ELR (cell line): ENCODE measurements at regions not wholly inside any gene's neighbourhood (a gene's known extent, or its start where the extent isn't known, plus 50 kb on each side); places are given as distances from the start of the nearest gene placed in this dataset.
A peak's percentile ranks its signal among the peaks of the same experiment; 100 is the strongest.
"Not testable (repeated sequence)": the region's sequence is repeated elsewhere in the genome, so short reads cannot be mapped to it uniquely, and the experiment has no call there.

Experiments
- DNase-seq: peaks from one replicate; pipeline ENCODE4 v3.0.0-alpha.2; 2015; ENCODE audit warnings: low read depth

DNA sequence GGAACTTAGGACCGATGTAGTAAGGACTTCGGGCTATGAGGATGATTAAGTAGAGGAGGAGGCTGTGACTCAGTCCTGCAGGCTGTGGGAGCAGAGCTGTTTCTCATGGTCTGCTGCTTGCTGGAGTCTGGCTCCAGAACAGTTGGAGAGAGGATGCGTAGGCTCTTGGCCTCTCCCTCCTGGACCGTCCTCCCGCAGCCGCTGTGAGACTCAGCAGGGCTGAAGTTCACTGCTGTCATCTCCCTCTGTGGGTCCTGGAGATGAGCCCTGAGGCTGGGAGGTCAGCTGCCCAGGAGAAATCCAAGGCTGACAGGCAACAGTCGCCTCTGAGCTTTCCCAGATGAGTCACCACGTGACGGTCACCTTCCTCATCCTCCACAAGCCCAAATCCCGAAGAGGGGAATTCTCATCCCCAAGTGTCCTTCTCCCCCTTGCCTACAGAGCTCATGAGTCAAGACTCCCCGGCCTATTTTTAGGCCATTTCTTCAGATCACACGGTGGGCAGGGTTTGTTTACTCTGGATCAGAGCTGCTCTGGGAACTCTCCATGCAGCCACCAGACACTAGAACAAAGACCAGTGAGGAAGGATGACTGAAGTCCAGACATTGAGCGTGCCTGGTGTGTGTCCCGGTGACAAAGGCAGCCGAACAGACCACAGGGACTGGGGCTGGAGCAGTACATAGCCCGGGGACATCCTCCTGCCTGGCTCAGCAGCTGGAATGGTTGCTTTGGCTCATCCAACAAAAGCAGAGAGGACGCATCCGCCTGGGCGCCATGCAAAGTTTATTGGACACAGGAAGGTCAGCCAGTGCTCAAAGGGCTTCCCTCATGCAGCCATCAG, 137.3 kb upstream of the ZNF469 start:
- DNase-seq: peak; percentile 99

DNA sequence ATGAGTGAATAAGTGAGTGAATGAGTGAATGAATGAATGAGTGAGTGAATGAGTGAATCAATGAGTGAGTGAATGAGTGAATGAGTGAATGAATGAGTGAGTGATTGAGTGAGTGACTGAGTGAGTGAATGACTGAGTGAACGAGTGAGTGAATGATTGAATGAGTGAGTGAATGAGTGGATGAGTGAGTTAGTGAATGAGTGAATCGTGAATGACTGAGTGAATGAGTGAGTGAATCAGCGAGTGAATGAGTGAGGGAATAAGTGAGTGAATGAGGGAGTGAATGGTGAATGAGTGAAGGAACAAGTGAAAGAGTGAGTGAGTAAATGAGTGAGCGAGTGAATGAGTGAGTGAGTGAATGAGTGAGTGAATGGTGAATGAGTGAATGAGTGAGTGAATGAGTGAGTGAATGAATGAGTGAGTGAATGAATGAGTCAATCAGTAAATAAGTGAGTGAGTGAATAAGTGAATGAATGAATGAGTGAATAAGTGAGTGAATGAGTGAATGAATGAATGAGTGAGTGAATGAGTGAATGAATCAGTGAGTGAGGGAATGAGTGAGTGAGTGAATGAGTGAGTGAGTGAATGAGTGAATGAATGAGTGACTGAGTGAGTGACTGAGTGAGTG, 135.7 kb upstream of the ZNF469 start:
- not testable (repeated sequence) for DNase-seq

DNA sequence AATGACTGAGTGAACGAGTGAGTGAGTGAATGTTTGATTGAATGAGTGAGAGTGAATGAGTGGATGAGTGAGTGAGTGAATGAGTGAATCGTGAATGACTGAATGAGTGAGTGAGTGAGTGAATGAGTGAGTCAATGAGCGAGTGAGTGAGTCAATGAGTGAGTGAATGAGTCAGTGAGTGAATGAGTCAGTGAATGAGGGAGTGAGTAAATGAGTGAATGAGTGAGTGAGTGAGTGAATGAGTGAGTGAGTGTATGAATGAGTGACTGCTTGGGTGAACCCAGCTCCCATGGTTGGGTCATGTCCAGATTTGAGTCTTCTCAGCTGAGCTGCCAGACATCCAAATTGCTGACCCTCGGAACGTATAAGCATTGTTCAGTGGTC, 135.2 kb upstream of the ZNF469 start:
- peak; percentile 40 for DNase-seq

DNA sequence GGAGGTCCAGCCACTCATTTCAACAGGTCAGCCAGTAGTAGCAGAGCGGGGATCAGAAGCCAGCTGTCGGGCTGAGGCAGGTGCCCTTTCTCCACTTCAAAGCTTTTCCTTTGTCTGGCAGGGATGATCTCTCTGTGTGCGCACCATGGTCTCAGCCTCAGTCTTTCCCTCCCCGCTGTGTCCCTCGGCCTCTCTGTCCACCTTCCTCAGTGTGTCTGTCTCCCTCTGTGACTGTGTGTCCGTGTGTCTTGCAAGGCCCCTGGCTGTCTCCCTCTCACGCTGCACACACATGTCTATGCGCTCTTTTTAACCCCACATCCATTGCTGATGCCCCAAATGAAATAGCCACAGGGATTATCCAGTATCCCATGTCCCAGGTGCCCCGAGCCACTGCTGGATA, 134.0 kb upstream of the ZNF469 start:
- not testable (repeated sequence) for DNase-seq

DNA sequence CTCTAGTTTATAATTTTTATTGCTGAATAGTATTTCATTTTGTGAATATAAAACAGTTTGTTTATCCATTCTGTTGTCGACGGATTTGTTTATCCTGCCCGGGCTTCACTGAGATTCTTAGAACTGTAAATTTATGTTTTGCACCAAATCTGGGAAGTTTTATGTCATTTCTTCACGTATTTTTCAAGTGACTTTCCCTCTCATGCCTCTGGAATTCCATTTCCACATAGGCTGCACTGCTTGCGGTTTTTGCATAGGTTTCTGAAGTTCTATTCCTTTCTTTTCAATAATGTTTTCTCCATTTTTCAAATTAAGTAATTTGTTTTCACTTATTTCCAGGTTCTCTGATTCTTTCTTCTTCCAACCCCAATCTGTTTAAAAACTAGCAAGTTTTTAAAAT, 132.4 kb upstream of the ZNF469 start:
- DNase-seq: not testable (repeated sequence)

DNA sequence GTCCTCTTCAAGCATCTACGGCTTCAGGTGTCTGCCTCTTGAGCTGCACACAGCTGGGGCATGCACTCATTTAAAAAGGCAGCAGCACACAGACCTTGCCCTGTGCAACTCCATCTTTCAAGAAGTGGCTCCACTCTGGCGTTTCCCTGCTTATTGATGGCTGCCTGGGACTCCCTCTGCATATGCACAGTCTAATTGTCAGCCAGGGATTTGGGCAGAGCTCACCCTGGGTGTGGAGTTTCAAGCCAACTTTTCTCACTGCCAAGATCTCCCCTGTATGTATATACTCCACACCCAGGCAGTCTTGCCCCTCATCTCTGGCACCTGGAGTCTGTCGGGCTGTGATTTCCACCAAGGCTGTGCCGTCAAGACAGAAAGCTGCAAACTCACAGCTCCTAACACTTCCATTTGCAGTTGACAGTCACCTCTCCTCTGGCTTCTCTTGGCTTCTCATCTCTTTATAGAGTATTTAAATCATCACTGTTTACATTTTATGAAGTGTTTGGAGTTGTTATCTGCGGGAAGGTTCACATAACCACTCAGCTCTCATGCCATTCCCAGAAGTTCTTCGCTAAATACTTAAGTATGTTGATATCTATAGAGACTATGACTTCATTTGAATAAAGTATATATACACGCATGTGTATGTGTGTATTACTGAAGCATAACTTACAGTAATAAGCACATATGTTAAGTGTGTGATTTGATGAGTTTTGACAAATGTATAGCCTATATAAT, 130.5 kb upstream of the ZNF469 start:
- not testable (repeated sequence) for DNase-seq

DNA sequence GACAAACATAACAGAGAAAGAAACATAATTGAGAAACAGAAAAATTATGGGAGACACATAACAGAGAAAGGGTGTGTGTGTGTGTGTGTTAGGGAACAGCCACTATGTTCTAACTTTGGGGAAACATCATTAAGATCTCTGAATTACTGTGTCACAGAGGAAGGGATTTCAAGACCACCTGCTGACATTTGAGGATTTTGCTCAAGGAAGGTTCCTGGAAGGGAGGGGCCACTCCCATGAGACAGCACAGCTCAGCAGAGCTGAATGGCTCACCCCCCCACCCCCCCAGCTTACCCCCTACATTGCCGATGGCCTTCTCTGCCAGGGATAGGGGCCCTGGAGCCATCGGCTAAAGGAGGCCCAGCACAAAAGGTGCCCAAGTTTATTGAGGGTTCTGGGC, 124.6 kb upstream of the ZNF469 start:
- DNase-seq: not testable (repeated sequence)

DNA sequence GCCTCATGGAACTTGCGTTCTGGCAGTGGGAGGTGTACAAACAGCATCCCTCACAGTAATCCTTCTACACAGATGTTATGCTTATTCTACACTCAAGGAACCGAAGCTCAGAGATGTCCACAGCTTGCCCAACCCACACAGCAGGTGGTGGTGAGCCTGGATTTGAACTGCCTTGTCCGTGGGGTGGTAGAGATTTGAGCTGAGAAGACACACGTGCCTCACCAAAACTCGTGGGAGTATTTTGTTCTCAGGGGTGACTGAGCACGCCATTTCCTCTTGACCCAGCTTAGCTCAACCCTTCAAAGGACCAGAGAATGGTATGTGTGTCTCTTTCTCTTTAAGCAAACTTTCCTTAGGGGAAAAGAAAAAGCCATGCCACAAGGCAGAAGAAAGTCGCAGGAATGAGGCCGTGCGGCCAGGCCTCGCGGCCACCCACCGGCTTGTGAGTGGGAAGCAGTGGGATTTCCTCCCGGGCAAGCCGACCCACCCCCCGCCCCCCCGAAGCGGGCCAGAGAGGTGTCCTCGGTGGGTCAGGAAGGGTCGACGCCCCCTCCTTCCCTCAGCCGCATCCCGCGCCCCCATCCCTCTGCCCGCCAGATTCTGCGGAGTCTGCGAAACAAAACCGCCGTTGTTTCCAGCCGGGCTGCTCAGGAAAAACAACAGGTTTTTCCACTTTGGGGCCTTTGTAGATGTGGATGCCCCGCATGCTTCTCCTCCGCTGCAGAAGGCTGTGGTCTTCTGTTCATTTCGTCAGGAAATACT, 123.8 kb upstream of the ZNF469 start:
- DNase-seq: not testable (repeated sequence)

DNA sequence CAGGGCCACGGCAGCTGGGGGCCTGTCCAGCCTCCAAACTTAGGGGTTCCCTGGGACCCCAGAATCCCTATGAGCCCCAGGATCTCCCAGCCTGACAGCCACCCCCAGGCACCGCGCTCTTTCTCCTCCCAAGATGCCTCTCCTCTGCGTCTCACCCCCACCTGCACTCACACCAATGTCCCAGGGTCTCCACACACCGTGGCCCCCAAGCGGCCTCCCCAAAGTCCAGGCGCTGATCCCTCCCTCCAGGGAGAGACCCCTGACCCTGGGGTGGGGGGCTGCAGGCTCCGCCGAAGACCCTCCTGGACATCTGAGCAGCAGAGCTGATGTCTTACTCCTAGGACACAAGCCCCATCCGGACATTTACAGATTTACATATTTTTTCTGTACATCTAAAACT, 123.2 kb upstream of the ZNF469 start:
- DNase-seq: not testable (repeated sequence)

DNA sequence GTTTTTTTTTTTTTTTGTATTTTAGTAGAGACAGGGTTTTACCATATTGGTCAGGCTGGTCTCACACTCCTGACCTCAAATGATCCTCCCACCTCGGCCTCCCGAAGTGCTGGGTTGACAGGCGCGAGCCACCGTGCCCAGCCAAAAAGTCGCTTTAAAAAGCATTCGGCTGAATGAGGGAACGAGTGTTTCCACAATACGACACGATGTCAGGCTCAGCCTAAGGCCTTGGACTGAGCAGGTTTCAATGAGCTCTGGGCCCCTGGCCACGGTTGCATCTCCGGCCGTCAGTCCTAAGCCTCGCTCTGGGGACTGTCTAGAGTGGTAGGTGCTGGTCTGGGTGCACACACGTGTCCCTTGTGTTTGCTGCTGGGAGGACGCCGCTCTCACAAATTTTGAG, 122.6 kb upstream of the ZNF469 start:
- DNase-seq: not testable (repeated sequence)

DNA sequence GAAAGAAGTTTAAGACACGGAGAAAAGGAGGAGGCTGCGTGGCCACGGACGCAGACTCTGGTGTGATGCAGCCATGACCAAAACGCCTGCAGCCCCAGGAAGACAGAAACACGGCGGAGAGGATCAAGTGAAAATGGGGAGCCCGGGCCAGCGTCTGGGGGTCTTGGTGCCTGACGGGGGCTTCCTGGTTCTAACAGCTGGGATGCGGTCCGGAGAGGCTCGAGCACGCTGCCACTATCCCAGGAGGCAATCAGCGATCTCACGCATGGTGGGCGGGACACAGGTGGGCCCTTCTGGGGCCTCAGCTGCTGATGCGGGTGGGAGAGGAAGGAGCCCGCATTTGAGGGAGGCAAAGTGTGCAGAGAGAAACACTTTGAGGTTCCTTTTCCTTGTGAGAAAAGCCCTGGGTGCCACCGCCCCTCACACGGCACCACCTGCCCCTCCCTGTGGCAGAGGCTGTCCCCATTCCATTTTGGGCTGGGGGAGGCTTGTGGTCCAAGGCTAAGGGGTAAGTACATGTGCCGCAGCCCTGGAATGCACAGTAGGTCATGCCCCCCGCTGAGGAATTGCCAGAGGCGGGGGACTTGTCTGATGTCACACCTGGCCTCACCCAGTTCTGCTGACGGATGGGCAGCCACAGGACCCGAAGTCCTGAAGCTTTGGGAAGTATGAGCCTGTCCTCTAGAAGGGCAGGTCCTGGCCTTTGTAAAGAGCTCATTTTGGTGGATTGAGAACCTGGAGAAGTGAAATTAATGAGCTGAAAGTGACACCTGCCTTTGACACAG, 121.7 kb upstream of the ZNF469 start:
- not testable (repeated sequence) for DNase-seq

DNA sequence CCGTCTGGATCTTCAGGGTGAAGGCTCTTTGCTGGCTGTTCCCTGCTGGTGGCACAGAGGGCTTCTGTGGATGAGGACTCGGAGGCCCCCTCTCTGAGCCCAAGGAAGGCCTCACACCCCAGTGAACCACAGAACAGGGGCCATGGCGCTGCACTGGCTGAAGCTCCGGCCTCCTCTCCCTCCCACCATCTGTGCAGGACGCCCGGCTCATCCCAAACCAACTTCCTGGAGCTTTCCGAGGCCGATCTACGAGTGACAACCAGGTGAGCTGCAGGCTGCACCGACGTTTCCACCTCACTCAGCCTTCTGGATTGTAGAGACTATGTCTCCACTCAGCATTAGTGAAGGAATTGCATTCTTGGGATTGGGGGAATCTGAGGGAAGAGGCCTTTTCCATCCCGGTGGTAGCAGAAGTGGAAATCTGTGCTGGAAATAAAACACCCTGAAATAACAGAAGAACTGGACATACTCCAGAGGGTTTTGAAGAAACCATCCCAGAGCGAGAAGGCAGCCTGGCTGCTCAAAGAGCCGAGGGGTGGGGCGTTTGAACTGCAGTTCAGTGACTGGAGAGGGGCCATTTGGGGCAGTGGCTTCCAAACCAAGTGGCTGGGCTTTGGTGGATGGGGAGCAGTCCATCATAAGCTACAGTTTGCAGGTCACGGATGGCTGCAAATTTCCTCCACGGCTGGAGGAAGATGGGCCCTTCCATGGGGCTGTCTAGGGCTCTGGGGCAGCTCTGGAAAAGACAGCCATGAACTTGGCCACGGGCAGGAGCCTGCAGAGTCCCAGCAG, 120.7 kb upstream of the ZNF469 start:
- DNase-seq: not testable (repeated sequence)

DNA sequence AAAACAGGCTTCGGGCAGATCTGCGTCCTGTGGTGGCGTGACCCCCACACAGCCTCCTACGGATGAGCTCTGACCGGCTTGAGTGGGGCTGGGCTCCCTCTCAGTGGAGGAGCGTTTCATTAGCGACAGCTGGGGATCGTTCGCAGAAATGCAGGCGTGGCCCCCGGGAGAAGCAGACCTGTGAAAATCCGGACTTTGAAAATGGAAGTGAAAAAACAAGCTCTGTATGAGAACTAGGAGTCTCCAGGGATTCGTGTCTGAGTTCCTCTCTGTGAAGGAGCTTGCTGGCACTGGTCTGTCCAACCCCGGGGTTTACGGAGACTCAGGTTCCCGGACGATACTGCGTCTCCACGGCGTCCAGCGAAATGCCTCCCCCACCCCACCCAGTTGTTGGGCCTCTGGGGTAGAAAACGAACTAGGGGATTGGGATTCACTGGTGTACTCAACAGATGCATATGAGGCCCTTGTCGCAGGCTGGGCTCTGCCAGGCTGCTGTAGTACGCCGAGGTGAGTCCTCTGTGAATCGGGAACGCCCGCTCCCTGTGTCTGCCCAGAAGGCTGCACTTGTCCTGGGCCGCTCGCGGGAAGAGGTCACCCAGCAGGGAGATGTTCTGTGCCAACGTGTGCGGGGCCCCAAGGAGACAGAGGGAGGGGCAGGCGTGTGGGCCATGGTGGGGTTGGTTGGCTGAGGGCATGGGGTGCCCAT, 119.7 kb upstream of the ZNF469 start:
- DNase-seq: not testable (repeated sequence)

DNA sequence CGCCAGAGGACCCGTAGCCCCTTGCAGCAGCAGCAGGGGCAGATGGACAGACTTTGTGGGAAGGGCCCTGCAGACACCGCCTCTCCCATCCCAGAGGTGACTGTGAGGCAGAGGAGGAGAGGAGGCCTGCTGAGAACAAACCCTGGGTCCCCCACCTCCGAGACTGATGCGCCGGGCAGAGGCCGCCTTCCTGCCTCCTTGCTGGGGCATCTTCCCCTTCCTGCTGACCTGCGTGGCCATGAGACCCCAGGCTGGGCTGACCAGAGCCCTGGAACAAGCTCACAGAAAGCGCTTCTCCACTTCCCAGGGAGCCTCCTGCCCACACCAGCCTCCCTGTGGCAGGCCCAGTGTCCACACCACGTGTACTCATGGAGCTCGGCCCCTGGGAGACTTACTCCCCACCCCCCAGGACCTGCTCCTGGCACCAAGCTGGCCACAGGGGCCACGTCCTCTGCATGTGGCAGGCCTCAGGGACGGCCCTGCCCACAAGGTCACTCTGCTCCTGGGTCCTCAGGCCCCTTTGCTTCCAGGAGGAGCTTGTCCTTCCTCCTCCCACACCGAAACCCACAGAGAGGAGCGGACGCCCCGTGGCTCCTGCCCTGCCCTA, 119.0 kb upstream of the ZNF469 start:
- DNase-seq: not testable (repeated sequence)

DNA sequence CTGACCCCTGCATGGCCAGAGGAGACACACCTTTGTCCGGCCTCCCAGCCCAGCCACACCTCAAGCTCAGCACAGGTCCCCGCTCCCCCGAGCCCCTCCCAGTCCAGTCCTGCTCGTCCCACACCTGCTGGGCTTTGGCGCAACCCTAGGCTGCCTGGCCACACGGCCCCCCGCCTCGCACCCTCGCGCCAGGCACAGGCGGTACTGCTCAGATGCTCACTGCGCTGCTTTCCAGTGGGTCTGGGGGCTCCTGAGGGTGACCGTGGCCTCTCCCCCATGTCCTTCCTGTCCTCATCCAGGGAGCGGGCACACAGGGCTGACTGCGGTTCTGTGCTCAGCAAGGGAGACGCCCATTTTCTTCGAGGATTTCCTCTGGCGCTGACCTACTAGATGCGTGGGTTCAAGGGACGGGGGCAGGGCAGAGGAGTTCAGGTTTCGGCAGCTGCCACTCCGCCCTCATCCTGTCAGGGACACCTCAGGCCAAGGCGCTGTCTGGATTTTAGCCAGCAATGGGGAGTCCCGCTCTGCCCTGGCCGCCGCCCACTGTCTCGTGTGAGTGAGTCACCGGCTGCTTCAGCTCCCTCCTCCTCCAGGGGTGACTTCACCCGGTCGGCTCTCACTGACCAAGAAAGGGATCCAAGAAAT, 118.0 kb upstream of the ZNF469 start:
- DNase-seq: peak; percentile 97

DNA sequence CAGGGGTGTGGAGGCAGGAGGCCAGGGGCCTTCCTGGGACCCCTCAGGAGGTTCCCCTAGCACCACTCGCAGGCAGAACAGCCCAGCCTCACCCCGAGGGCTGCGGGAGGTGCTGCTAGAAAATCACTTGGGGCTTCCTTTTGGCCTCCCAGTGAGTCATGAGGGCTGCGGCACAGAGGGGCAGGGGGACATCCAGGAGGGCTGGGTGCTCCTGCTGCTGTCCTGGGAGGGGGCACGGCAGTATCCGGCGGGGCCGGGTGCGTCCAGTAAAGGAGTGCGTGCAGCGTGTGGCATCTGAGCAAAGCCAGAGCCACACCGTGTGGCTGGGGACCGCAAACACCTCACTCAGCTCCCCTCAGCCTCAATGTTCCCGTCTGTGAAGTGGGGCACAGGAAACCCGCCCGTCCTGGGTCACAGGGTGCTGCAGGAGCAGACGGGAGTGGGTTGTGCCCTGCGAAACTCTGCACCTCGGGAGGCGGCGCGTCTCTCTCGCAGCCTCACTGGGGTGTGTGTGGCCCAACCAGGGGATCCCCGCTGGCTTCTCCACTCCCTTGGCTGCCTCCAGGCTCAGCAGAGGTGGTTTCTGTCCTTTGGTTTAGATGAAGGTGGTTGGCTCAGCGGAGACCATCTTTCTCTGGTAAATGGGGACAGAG, 117.3 kb upstream of the ZNF469 start:
- DNase-seq: not testable (repeated sequence)

DNA sequence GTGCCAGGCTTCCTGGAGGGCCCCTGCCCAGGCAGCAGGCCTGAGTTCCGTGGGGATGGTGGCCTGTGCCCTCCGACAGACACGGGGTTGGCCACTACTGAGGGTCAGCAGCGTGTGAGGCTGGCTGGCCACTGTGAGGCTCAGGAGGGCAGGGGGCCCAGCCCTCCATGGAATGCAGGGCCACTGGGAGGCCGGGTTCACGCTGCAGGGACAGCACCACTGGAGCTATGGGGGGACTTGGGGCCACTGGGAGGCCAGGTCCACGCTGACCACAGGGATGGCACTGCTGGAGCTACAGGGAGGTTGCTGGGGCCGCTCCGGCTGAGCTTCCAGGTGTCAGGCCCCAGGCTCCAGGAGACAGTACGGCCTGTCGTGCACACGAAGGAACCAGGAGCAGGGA, 116.7 kb upstream of the ZNF469 start:
- DNase-seq: not testable (repeated sequence)

DNA sequence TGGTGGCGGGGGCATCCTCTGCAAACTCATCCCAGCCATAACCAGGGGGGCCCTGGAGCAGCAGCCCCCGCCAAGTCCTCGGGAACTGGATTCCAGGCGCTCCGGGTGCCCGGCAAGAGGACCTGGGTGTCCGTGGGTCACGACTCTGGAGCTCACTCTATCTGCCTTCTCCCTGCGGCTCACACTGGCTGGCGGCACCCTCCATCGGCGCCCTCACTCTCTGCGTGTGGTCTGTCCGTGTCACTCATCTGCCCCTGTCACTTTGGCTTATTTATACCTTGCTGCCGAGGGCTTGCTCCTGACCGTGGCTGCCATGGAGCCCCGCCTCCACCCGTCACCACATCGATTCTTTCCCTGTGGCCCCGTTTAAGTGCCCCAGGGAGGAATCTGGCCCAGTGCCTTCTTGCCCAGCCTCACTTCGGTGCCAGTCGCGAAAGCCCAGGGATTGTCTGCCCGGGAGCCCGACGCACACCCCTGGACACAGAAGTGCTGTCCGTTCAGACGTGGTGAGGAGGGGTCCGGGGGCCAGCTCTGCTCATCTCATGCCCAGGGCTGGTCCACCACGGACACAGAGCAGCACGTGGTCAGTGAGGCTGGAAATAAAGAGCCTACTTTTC, 115.7 kb upstream of the ZNF469 start:
- DNase-seq: not testable (repeated sequence)
